HepG2 (cell line): ENCODE measurements at regions not wholly inside any gene's neighbourhood (a gene's known extent, or its start where the extent isn't known, plus 50 kb on each side); places are given as distances from the start of the nearest gene placed in this dataset.

Experiments
- ATAC-seq: fragments of 200-7000 bp; cut with Tn5 transposase; 3 replicates; pipeline ENCODE4 v1.9.1; 2020; ENCODE audit warnings: mild to moderate bottlenecking, moderate library complexity
- BruUV-seq: library from RNA; stranded (reverse); fragments of 400-500 nt; replicated peaks from 2 replicates; lab custom pipeline; 2021; lab: Mats Ljungman, UMichigan
- CTCF ChIA-PET: fragments of 300-600 bp; formaldehyde crosslinking; extraction: SDS; loops from one replicate; lab custom pipeline; 2021; ENCODE audit warnings: low total read pairs, inconsistent platforms, low intra/inter-chr PET ratio; lab: Yijun Ruan, JAX
- POLR2A ChIA-PET: fragments of 350-600 bp; sonication (Branson Sonifier 250); formaldehyde crosslinking; loops from one replicate; lab custom pipeline; 2020; ENCODE audit warnings: antibody characterized with exemption, inconsistent platforms; lab: Yijun Ruan, JAX
- DNase-seq: peaks from one replicate; pipeline ENCODE4 v3.0.0-alpha.2; 2015; ENCODE audit warnings: low spot score
- FAIRE-seq: peaks from 3 replicates; lab custom pipeline; 2011; peaks lifted over from hg19 to GRCh38; lab: Jason Lieb, UNC
- H2AFZ ChIP-seq: one replicate; pipeline ENCODE4 v1.6.1; 2011; ENCODE audit warnings: low read length, inconsistent platforms
- H3K27ac ChIP-seq: fragments of 300-600 bp; 3 replicates; pipeline ENCODE4 v1.8.0; 2011; ENCODE audit warnings: mixed run types, mild to moderate bottlenecking, mixed read lengths, low read length, inconsistent platforms; ENCODE audit not compliant: insufficient read depth; ENCODE audit errors: extremely low read length
- H3K27me3 ChIP-seq, 2 experiments: fragments of 200-600 bp in 1 of 2; 2 replicates in 1 of 2; 3 replicates in 1 of 2; pipeline versions ENCODE4 v1.6.0 to v1.8.0; 2011; ENCODE audit warnings: low read length in 2 of 2, mild to moderate bottlenecking in 2 of 2, moderate library complexity in 2 of 2, inconsistent platforms in 1 of 2; ENCODE audit not compliant: insufficient read depth in 2 of 2, control insufficient read depth in 1 of 2
- H3K36me3 ChIP-seq, 2 experiments: fragments of 200-600 bp in 1 of 2; replicated peaks in 1 of 2; 2 replicates in 1 of 2; 3 replicates in 1 of 2; pipeline versions ENCODE4 v1.5.1 to v1.8.0; 2011; ENCODE audit warnings: low read length in 2 of 2, inconsistent platforms in 1 of 2; ENCODE audit not compliant: insufficient read depth in 2 of 2, control insufficient read depth in 1 of 2
- H3K4me1 ChIP-seq: 2 replicates; pipeline ENCODE4 v1.5.1; 2012; ENCODE audit warnings: low read length, inconsistent platforms; ENCODE audit not compliant: insufficient read depth
- H3K4me2 ChIP-seq: 2 replicates; pipeline ENCODE4 v1.6.0; 2011; ENCODE audit warnings: low read depth, low read length, inconsistent platforms
- H3K4me3 ChIP-seq, 3 experiments: fragments of 200-600 bp in 1 of 3; sonication (generic), shearing (Covaris generic) in 1 of 3; replicated peaks in 1 of 3; 2 replicates each; pipeline ENCODE4 v1.5.1; 2011 to 2016; ENCODE audit warnings: low read length in 3 of 3, inconsistent platforms in 2 of 3, low read depth in 2 of 3, mild to moderate bottlenecking in 2 of 3, control low read depth in 1 of 3, mixed read lengths in 1 of 3; ENCODE audit not compliant: insufficient read depth in 1 of 3
- H3K79me2 ChIP-seq: one replicate; pipeline ENCODE4 v1.6.1; 2011; ENCODE audit warnings: low read length, inconsistent platforms; ENCODE audit not compliant: insufficient read depth
- H3K9ac ChIP-seq: 2 replicates; pipeline ENCODE4 v1.6.0; 2011; ENCODE audit warnings: mild to moderate bottlenecking, low read depth, low read length, inconsistent platforms; ENCODE audit not compliant: insufficient read depth
- H3K9me3 ChIP-seq: 2 replicates; pipeline ENCODE4 v1.5.1; 2012; ENCODE audit warnings: mild to moderate bottlenecking, low read length
- H4K20me1 ChIP-seq: 2 replicates; pipeline ENCODE4 v1.6.0; 2011; ENCODE audit warnings: inconsistent platforms, mild to moderate bottlenecking, low read length, moderate library complexity; ENCODE audit not compliant: insufficient read depth
- CENPBD1 ChIP-seq: sonication (generic); formaldehyde crosslinking; IDR thresholded peaks from 2 replicates; pipeline ENCODE4 v1.8.0; 2022; ENCODE audit warnings: missing genetic modification reagents, low read depth, mild to moderate bottlenecking, borderline replicate concordance
- CTCF ChIP-seq: sonication (generic); formaldehyde crosslinking; IDR thresholded peaks from 2 replicates; pipeline ENCODE4 v1.5.0; 2020; ENCODE audit warnings: mild to moderate bottlenecking, missing genetic modification reagents, moderate library complexity
- DPF2 ChIP-seq: sonication (generic); formaldehyde crosslinking; IDR thresholded peaks from 2 replicates; pipeline ENCODE4 v1.4.0; 2020; ENCODE audit warnings: mild to moderate bottlenecking, low read depth, missing genetic modification reagents, borderline replicate concordance
- LRRFIP1 ChIP-seq: sonication (generic); formaldehyde crosslinking; conservative IDR thresholded peaks from 2 replicates; pipeline ENCODE4 v1.4.0; 2020; ENCODE audit warnings: missing genetic modification reagents
- NKX3-1 ChIP-seq: sonication (generic); formaldehyde crosslinking; IDR thresholded peaks from 2 replicates; pipeline ENCODE4 v1.5.0; 2020; ENCODE audit warnings: missing genetic modification reagents
- NR0B2 ChIP-seq: sonication (generic); formaldehyde crosslinking; IDR thresholded peaks from 2 replicates; pipeline ENCODE4 v1.4.0; 2020; ENCODE audit warnings: mild to moderate bottlenecking, missing genetic modification reagents
- SMARCC2 ChIP-seq: fragments of 450-650 bp; IDR thresholded peaks from 2 replicates; pipeline ENCODE4 v1.6.1; 2017; ENCODE audit warnings: antibody characterized with exemption, mild to moderate bottlenecking
- SSRP1 ChIP-seq: IDR thresholded peaks from 2 replicates; pipeline ENCODE4 v1.6.1; 2016; ENCODE audit warnings: control low read depth
- TBL1XR1 ChIP-seq: fragments of 150-350 bp; IDR thresholded peaks from 2 replicates; pipeline ENCODE4 v1.6.1; 2014; ENCODE audit warnings: borderline replicate concordance, low read length; ENCODE audit not compliant: partially characterized antibody
- ZBED4 ChIP-seq: sonication (generic); formaldehyde crosslinking; IDR thresholded peaks from 2 replicates; pipeline ENCODE4 v1.4.0; 2020; ENCODE audit warnings: missing genetic modification reagents, borderline replicate concordance
- ZNF674 ChIP-seq: sonication (generic); formaldehyde crosslinking; IDR thresholded peaks from 2 replicates; pipeline ENCODE4 v1.5.0; 2020; ENCODE audit warnings: low read depth, mild to moderate bottlenecking, missing genetic modification reagents
- ZSCAN12 ChIP-seq: sonication (generic); formaldehyde crosslinking; IDR thresholded peaks from 2 replicates; pipeline ENCODE4 v1.9.0; 2021; ENCODE audit warnings: mild to moderate bottlenecking, missing genetic modification reagents
- WGBS: methylation state at CpG from one replicate; pipeline ENCODE4 v1.1.6; 2017; ENCODE audit warnings: low lambda C conversion rate; 5-methylcytosine and 5-hydroxymethylcytosine counted together
- in situ Hi-C: cut with HindIII; loops from 2 replicates; pipeline ENCODE4 v1.10.0; 2017; ENCODE audit warnings: low pct_unique_long_range_greater_than_20kb; ENCODE audit not compliant: extremely low pct_ligation_motif_present
- intact Hi-C: fragments of 100-400 bp; cut with micrococcal nuclease; formaldehyde crosslinking; loops from one replicate; pipeline ENCODE4 v1.10.0; 2022; ENCODE audit not compliant: unreplicated experiment

- BruUV-seq: no TSS peak
- H3K79me2 ChIP-seq: no peaks in the 10 kb centered on the region
- ATAC-seq (no peak), FAIRE-seq (no peak), DNase-seq (no peak)
- TF ChIP-seq CENPBD1 (CRISPR knock-in tag) (no peak), DPF2 (CRISPR knock-in tag) (no peak), SMARCC2 (no peak), ZNF674 (CRISPR knock-in tag) (no peak), ZSCAN12 (CRISPR knock-in tag) (no peak), ZBED4 (no peak), LRRFIP1 (no peak), TBL1XR1 (no peak), SSRP1 (CRISPR knock-in tag) (no peak), CTCF (no peak), NR0B2 (CRISPR knock-in tag) (no peak), NKX3-1 (CRISPR knock-in tag) (no peak)
- 61% methylated on average over 3 of the region's 3 CpGs for WGBS
- ChIA-PET CTCF (no interaction called here), POLR2A (no interaction called here)
- H3K4me1 ChIP-seq: no peaks in the 10 kb centered on the region
- H3K27ac ChIP-seq: no peak overlapping the region
- H3K9me3 ChIP-seq: peaks cover 10% of the 10 kb centered on the region
- no peak overlapping the region for H3K4me2 ChIP-seq
- H3K27me3 ChIP-seq: no peaks in the 10 kb centered on the region
- H3K4me3 ChIP-seq: no peak overlapping the region
- no peak overlapping the region for H2AFZ ChIP-seq
- no peaks in the 10 kb centered on the region for H3K36me3 ChIP-seq
- intact Hi-C loops: no loop called here
- in situ Hi-C loops: no loop called here
- no peak overlapping the region for H3K9ac ChIP-seq
- H4K20me1 ChIP-seq: no peaks in the 10 kb centered on the region
Observed at GRCh38 chrX:129077424-129078170, 445.7 kb downstream of the SMARCA1 start.
